Spinal cord (tissue), 9 donors: ENCODE measurements at regions not wholly inside any gene's neighbourhood (a gene's known extent, or its start where the extent isn't known, plus 50 kb on each side); places are given as distances from the start of the nearest gene placed in this dataset.
A peak's percentile ranks its signal among the peaks of the same experiment; 100 is the strongest.

ENCODE experiments used
- DNase-seq, 6 donors: peaks; one replicate each; pipeline versions ENCODE4 v3.0.0 to v3.0.0-alpha.2; 2013 to 2015; ENCODE audit warnings: low spot score in 6 of 6, low read depth in 4 of 6
- H3K27ac ChIP-seq: one replicate; pipeline ENCODE4 v1.5.1; 2013; ENCODE audit warnings: low read depth, low read length, control low read depth
- H3K27me3 ChIP-seq: one replicate; pipeline ENCODE4 v1.6.1; 2013; ENCODE audit warnings: low read length; ENCODE audit not compliant: control insufficient read depth, insufficient read depth
- H3K36me3 ChIP-seq: one replicate; pipeline ENCODE4 v1.6.1; 2013; ENCODE audit warnings: low read length; ENCODE audit not compliant: control insufficient read depth, insufficient read depth
- H3K4me1 ChIP-seq: one replicate; pipeline ENCODE4 v1.6.1; 2013; ENCODE audit warnings: low read length; ENCODE audit not compliant: control insufficient read depth, insufficient read depth
- H3K4me3 ChIP-seq: one replicate; pipeline ENCODE4 v1.5.1; 2013; ENCODE audit warnings: low read depth, low read length, control low read depth
- H3K9me3 ChIP-seq: one replicate; pipeline ENCODE4 v1.6.1; 2013; ENCODE audit warnings: low read length; ENCODE audit not compliant: control insufficient read depth, insufficient read depth
- WGBS: methylation state at CpG from one replicate; pipeline ENCODE4 v1.1.5; 2013; ENCODE audit warnings: missing lambda C conversion rate; ENCODE audit not compliant: insufficient coverage; 5-methylcytosine and 5-hydroxymethylcytosine counted together
- donor health status: healthy.

GRCh38 chr11:103699216-103699615 lies 337.2 kb upstream of the DDI1 start:
- WGBS: no CpG with 5 or more reads among the region's 3 CpGs
- peak overlapping the region; percentile 25 for H3K27ac ChIP-seq
- no peaks in the 10 kb centered on the region for H3K9me3 ChIP-seq
- H3K27me3 ChIP-seq: no peaks in the 10 kb centered on the region
- no peaks in the 10 kb centered on the region for H3K36me3 ChIP-seq
- no peaks in the 10 kb centered on the region for H3K4me1 ChIP-seq
- DNase-seq: peak in 2 of 6 donors; percentile 31 to 55
- H3K4me3 ChIP-seq: no peak overlapping the region

DNA sequence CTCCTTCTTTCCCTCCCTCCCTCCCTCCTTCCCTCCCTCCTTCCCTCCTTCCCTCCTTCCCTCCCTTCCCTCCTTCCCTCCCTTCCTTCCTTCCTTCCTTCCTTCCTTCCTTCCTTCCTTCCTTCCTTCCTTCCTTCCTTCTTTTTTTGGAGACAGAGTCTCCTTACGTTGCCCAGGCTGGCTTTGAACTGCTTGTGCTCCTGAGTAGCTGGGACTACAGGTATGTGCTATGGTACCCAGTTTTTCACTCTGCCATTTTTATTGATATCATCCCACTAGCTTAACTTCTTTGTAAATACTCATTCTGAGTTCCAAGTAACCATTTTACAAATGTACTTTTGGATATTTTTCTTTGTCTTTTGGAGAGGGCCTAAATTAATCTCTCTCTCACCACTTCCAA lies 336.8 kb upstream of the DDI1 start:
- Histone ChIP-seq H3K27me3 (no peaks in the 10 kb centered on the region), H3K9me3 (no peaks in the 10 kb centered on the region), H3K36me3 (no peaks in the 10 kb centered on the region), H3K27ac (no peak overlapping the region), H3K4me3 (no peak overlapping the region), H3K4me1 (no peaks in the 10 kb centered on the region)
- no CpG with 5 or more reads among the region's 1 CpG for WGBS
- DNase-seq: no peak

DNA sequence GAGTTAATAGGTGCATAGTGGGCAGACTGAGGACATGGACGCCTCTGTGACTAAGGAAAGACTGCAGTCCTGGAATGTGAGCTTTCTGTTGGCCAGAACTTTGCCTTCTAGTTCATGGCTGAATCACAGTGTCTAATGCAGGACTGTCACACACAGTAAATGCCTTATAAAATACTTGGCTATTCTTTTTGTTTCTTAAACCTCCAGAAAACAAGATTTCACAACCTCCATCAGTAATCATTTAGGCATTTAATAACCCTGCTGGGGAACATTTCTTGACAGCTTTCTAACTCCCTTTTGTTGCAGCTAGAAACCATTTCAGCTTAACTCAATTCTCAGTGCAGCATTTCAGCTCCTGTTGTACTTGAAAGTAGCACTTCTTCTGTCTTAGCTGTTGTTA lies 335.8 kb upstream of the DDI1 start:
- Histone ChIP-seq H3K27me3 (no peaks in the 10 kb centered on the region), H3K4me3 (no peak overlapping the region), H3K9me3 (no peaks in the 10 kb centered on the region), H3K36me3 (no peaks in the 10 kb centered on the region), H3K4me1 (no peaks in the 10 kb centered on the region), H3K27ac (no peak overlapping the region)
- WGBS: 33% methylated on average over 1 of the region's 1 CpG
- peak in 2 of 6 donors; percentile 11 to 76 for DNase-seq

GRCh38 chr11:103703437-103703836 lies 333.0 kb upstream of the DDI1 start:
- H3K27me3 ChIP-seq: no peaks in the 10 kb centered on the region
- H3K36me3 ChIP-seq: no peaks in the 10 kb centered on the region
- DNase-seq: no peak
- H3K4me1 ChIP-seq: no peaks in the 10 kb centered on the region
- no peak overlapping the region for H3K4me3 ChIP-seq
- no peaks in the 10 kb centered on the region for H3K9me3 ChIP-seq
- H3K27ac ChIP-seq: no peak overlapping the region
- no CpG with 5 or more reads among the region's 2 CpGs for WGBS

- Histone ChIP-seq H3K9me3 (no peaks in the 10 kb centered on the region), H3K36me3 (no peaks in the 10 kb centered on the region), H3K27me3 (no peaks in the 10 kb centered on the region), H3K4me1 (no peaks in the 10 kb centered on the region), H3K27ac (no peak overlapping the region), H3K4me3 (no peak overlapping the region)
- DNase-seq: no peak
- 75% methylated on average over 4 of the region's 6 CpGs for WGBS
These were observed 332.5 kb upstream of the DDI1 start for GRCh38 chr11:103703954-103704353.

DNA sequence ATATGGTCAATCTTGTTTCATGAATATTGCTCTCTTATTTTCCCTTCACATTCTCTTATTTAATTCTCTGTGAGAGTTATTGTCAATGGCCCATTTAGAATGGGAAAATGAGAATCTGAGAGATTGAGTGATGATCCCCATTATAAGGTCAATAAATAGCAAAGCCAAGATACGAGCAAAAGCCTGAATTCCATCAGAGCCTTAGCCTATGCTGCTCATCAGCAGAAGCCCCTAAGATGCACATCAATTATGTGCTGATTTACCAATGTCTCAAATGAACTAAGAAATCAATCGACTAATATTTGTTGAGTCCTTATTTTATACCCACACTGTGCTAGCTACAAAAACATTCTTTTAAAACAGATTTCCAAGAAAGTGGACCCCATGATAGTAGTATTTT lies 330.8 kb upstream of the DDI1 start:
- Histone ChIP-seq H3K36me3 (no peaks in the 10 kb centered on the region), H3K27ac (no peak overlapping the region), H3K9me3 (no peaks in the 10 kb centered on the region), H3K4me1 (no peaks in the 10 kb centered on the region), H3K4me3 (no peak overlapping the region), H3K27me3 (no peaks in the 10 kb centered on the region)
- WGBS: no CpG with 5 or more reads among the region's 2 CpGs
- no peak for DNase-seq

GRCh38 chr11:103709371-103709770 lies 327.1 kb upstream of the DDI1 start:
- no peak for DNase-seq
- H3K9me3 ChIP-seq: no peaks in the 10 kb centered on the region
- no peaks in the 10 kb centered on the region for H3K36me3 ChIP-seq
- no peaks in the 10 kb centered on the region for H3K27me3 ChIP-seq
- no CpG with 5 or more reads among the region's 2 CpGs for WGBS
- no peak overlapping the region for H3K4me3 ChIP-seq
- H3K27ac ChIP-seq: no peak overlapping the region
- no peaks in the 10 kb centered on the region for H3K4me1 ChIP-seq

GRCh38 chr11:103714246-103714645 lies 322.2 kb upstream of the DDI1 start:
- Histone ChIP-seq H3K27ac (peak overlapping the region; percentile 51), H3K27me3 (no peaks in the 10 kb centered on the region), H3K36me3 (no peaks in the 10 kb centered on the region), H3K4me3 (no peak overlapping the region), H3K4me1 (no peaks in the 10 kb centered on the region), H3K9me3 (no peaks in the 10 kb centered on the region)
- no peak for DNase-seq

DNA sequence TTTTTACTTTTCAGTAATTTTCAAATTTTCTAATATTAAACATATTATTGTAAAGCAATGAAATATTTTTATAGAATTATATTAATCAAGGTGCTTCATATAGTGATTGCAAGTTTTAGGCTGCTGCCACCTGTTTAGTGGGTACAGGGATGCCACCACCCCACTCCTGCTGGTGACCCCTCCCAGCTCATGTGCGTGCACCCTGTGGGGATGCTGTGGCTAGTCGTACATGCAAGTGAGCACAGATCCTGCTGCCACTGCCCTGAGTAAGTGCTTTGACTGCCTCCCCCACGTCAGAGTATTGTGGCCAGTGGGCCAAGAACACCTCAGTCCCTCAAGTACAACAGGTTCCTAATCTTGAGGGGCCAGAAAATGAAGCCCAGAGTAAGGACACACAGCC lies 320.1 kb upstream of the DDI1 start:
- Histone ChIP-seq H3K4me3 (no peak overlapping the region), H3K4me1 (no peaks in the 10 kb centered on the region), H3K36me3 (no peaks in the 10 kb centered on the region), H3K9me3 (no peaks in the 10 kb centered on the region), H3K27me3 (no peaks in the 10 kb centered on the region), H3K27ac (no peak overlapping the region)
- no peak for DNase-seq
- 60% methylated on average over 2 of the region's 3 CpGs for WGBS

DNA sequence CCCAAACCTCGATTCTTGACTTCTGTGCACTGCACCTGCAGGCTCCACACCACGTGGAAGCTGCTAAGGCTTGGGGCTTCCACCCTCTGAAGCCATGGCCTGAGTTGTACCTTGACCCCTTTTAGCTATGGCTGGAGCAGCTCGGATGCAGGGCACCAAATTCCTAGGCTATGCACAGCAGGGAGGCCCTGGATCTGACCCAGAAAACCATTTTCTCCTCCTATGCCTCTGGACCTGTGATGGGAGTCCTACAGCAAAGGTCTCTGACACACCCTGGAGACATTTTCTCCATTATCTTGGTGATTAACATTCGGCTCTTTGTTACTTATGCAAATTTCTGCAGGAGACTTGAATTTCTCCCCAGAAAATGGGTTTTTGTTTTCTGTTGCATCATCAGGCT lies 309.2 kb upstream of the DDI1 start:
- WGBS: 84% methylated on average over 4 of the region's 4 CpGs
- Histone ChIP-seq H3K4me1 (no peaks in the 10 kb centered on the region), H3K4me3 (no peak overlapping the region), H3K27ac (no peak overlapping the region), H3K36me3 (no peaks in the 10 kb centered on the region), H3K27me3 (no peaks in the 10 kb centered on the region), H3K9me3 (peaks cover 2% of the 10 kb centered on the region)
- no peak for DNase-seq
